Activated CD4-positive, alpha-beta T cell treated with anti-CD3 and anti-CD28 coated beads, Interleukin-2, Interleukin-6, amounts not matched to agents 100 ng/mL and 50 ng/mL, durations not matched to agents 16 hours and 8 hours (primary cell): ENCODE measurements at regions not wholly inside any gene's neighbourhood (a gene's known extent, or its start where the extent isn't known, plus 50 kb on each side); places are given as distances from the start of the nearest gene placed in this dataset.

Source experiments
- DNase-seq: peaks from one replicate; pipeline ENCODE4 v3.0.0-alpha.2; 2020

DNA sequence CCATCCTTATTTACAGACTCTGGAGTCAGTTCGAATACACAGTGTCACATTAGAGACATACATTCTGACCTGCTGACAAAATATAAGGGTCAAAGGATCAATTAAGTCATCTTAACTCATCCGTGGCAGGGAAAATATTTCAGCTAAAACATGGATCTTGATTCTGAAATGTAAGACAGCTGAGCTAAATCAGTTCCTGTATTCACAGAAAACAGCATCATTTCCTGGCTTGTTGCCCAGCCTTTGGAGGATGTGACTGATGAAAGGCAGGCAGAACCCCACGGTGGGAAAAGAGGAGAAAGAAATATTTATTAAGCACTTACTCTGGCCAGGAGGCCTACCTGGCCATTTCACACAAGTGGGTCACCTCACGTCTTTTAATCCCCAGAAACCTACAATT, 101.9 kb downstream of the GAS2L3 start:
- peak; percentile 6 for DNase-seq

DNA sequence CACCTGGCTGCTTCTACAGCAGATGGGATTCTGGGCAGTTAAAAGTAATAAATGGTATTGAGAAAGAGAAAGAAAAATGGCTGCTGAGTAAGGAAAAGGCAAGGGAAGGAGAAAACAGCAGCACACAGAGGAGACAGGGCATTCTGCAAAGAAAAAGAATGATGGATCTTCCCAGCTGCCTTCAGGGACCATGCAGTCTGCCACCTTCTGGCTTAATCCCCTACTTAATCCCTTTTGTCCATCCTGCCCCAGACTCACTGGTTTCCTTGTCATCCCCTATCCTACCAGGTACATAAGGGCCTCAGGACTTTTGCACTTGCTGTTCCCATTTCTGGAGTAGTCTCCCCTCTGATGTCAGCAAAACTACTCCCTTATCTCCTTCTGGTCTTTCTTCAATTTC, 107.6 kb downstream of the GAS2L3 start:
- no peak for DNase-seq

DNA sequence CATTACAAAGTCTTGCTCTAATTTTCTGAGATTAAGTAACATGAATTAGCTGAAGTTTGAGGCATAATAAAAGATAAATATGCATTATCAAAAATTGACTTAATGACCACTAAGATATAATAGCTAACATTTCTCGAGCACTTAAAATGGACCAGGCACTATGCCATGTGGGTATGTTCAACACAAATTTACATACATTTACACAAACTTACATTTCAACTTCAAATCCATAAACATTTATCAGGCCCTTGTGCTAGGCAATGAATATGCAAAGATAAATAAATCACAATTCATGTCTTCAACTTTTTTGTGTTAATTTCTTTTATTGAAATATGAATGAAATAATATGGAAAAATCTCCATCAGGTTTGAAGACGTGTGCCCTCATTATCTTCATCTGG, 108.7 kb downstream of the GAS2L3 start:
- no peak for DNase-seq

GRCh38 chr12:100687686-100688085, 106.9 kb upstream of the ANO4 start:
- DNase-seq: no peak

- no peak for DNase-seq
Measured at GRCh38 chr12:100688451-100688864, 106.1 kb upstream of the ANO4 start.

DNA sequence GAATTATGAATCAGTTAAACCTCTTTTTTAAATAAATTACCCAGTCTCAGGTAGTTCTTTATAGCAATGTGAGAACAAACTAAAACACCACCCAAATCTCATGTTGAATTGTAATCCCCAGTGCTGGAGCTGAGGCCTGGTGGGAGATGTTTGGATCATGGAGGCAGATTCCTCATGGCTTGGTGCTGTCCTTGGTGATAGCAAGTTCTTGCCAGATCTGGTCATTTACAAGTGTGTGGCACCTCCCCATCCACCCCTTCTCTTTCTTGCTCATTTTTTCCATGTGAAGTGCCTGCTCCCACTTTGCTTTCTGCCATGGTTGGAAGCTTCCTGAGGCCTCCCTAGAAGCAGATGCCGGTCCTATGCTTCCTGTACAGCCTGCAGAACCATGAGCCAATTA, 102.1 kb upstream of the ANO4 start:
- DNase-seq: no peak

- no peak for DNase-seq
Measured at GRCh38 chr12:100698518-100698917, 96.1 kb upstream of the ANO4 start.

- no peak for DNase-seq
Measured at GRCh38 chr12:100699209-100699608, 95.4 kb upstream of the ANO4 start.

GRCh38 chr12:100703337-100703736, 91.2 kb upstream of the ANO4 start:
- DNase-seq: no peak

- DNase-seq: no peak
Measured at GRCh38 chr12:100703868-100704267, 90.7 kb upstream of the ANO4 start.

- DNase-seq: no peak
Measured at GRCh38 chr12:100706033-100706432, 88.5 kb upstream of the ANO4 start.

- no peak for DNase-seq
Measured at GRCh38 chr12:100708591-100708990, 86.0 kb upstream of the ANO4 start.

DNA sequence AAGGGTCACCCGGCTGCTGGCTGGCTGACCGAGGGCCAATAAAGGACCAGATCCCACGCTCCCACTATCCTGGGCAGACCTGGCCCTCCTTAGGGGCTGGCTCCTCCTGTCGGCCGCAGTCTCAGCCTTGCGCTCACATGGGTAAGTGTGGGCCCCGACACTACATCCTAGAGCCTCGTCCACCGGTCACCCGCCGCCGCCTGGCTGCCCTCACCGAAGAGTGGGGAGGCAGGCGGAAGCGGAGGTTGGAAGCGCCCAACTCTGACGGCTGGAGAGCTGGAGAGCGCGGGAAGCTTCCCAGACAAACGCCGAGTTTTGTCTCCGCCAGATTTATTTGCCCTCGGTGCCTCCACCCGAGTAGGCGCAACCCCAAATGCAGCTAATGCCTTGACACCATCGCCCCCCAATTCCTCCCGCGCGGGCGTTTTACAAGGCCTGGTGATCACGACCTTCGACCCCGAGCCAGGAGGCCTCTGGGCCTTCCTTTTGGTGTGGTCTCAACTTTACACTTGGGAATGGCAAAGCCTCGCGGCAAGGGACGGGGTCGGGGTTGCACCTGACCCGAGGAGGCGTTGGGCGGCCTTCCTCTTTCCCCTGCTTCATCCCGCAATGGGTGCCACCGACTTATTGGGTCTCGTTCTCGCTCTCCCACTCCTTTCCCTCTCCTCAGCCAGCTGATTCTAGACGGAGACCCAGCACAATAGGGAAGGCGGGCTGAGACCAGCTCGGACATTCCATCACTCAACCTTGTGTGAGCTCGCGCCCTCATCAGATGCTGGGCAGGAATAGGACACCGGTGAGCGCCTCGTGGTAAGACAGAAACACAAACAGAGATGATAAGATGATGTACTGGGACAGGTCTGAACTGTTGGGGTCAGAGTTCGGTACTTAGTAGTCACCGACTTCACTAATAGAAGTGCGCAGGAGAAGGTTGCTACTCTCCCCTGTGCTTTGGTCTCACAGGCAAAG, 78.3 kb upstream of the ANO4 start:
- DNase-seq: no peak

DNA sequence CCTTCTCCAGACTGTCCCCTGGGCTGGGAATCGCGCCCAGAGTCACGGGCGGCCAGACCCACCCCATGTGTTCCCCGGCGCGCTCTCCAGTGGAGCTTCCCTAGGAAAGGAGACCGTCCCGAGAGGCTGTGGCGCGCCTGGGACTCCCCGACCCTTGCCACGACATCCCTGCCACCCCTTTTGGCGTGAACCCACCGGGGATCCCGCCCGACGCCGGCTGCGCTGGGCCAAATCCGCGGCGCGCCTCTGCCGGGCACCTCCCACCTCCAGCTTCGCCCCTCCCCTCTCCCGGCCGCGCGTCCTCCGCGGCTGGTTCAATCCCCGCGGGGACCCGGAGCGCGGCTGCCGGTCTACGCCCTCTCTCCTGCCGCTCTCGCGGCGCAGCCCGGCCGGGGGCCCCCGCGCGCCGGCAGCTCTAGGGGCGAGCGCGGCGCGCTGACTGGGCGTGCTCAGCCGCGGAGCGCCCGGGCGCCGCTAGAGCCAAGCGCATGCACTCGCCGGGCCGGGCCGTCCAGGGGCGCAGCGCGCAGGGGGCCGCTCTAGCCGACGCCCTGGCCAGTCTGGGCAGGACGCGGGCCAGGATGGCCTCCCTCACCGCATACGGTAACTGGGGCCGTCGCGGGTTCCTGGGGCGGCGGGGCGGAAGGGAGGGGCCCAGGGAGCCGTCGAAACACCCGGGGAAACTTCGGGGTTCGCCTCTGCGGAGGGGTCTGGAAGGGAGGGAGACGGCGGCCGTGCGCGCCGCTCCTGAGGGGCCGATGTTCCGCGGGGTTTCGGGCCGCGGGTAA, 77.4 kb upstream of the ANO4 start:
- no peak for DNase-seq

DNA sequence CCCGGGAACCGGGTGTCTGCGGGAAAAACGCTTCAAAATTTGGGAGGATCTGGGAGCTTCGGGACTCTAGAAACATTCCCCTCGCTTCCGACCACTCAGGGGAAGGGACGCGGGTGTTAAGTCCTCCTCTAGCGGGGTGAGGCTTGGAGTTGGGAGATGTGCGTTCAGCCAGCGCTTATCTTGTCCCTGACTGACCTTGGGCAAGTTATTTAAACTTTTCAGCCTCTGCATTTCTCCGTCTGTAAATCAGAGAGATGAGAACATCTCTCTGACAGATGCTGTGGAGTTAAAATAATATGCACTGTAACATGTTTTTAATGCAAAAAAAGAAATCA, 76.9 kb upstream of the ANO4 start:
- DNase-seq: no peak

DNA sequence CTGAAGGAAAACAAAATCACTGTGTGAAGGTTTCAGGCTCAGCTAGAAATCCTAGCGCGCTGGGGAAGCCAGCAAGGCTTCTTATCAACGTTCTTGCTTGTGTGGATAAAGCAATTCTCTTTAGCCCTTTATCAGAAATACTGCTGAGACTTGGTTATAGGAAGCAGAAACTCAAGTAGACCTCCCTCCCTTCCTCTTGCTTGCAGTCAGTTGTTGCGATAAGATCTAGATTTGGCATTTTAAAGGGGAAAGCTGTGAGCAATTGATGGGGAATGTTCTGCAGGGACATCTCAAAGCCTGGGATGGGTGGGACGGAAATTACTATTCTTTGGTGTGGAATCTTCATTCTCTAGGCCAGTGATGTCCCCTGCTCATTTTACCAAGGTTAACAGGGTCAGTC, 76.4 kb upstream of the ANO4 start:
- no peak for DNase-seq

- no peak for DNase-seq
Measured at GRCh38 chr12:100720016-100720654, 74.4 kb upstream of the ANO4 start.

DNA sequence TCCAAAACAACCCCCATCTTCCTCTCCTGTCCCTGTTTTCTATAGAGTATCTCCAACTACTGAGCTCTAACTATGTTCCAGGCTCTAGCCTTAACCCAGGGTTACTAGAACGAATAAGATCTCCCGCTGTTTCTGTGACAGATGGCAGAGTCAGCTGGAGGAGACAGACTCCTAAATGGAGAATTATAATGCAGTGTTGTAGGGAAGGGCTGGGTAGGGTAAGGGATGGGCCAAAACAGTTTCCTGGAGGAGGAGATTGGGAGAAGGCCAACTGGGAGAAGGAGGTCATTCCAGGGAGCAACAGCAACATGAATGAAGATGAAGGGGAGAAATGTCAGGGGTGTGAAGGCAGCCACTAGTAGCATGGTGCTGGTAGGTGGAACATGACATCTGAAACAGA, 73.4 kb upstream of the ANO4 start:
- no peak for DNase-seq

- DNase-seq: no peak
Measured at GRCh38 chr12:100724071-100724470, 70.5 kb upstream of the ANO4 start.

GRCh38 chr12:100733817-100734593, 60.6 kb upstream of the ANO4 start:
- peak; percentile 3 for DNase-seq

DNA sequence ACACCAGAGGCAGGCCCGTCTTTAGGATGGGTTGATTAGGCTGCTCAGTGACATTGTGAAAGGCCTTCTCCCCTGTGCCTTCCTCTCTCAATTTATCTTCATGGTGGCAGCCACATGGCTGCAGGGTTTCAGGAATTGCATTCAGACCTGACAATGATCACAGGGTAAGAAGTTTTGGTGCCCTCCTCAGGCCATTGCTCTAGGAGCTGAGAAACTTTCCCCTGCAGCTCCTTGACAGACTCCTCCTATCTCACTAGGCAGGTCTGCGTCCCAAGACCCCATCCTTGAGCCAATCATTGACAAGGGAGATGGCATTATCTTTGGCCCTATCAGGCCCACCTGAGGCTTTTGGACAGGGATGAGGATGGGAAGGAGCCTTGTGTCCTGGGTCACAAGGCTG, 57.4 kb upstream of the ANO4 start:
- DNase-seq: no peak

- DNase-seq: no peak
Measured at GRCh38 chr12:100738086-100738485, 56.5 kb upstream of the ANO4 start.
